ENCODE measurements at regions not wholly inside any gene's neighbourhood (a gene's known extent, or its start where the extent isn't known, plus 50 kb on each side); places are given as distances from the start of the nearest gene placed in this dataset.

- no peak overlapping the region for H3K4me3 ChIP-seq (ENCODE audit: low read depth, low read length)
- DNase-seq (ENCODE audit: low read depth), result no peak
- TF ChIP-seq CTCF (IDR thresholded peaks at IDR 0.05; ENCODE audit: low read depth, low read length) (no peak), POLR2A (IDR thresholded peaks at IDR 0.05; ENCODE audit: extremely low read depth, insufficient read length) (no peak), MYC (IDR thresholded peaks at IDR 0.05; ENCODE audit: low read depth, low read length) (no peak)
- TF ChIP-seq, protein P1, sequence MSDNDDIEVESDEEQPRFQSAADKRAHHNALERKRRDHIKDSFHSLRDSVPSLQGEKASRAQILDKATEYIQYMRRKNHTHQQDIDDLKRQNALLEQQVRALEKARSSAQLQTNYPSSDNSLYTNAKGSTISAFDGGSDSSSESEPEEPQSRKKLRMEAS (IDR thresholded peaks at IDR 0.05; ENCODE audit: low read depth, low read length), result no peak
Measured at GRCh38 chr2:240219208-240219890, 78.9 kb upstream of the OTOS start.

DNA sequence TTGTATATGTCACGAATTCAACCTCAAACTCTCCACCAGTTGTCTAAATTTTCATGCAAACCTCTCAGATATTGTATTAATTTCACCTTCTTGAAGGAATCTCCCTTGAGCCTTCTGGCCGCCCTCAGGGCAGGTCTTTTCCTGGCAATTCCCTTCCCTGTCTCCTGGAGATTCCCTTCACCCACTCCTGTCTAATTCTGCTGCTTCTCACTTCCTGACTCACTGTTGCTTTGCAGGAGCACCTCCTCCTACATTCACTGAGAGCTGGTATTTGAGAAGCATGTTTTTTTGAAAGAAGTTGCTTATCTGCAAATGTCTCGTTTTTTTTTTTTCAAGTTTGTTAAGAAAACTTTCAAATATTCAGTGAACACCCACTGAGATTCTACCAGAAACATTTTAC is 79.9 kb upstream of the OTOS start:
- TF ChIP-seq, protein P1 (IDR thresholded peaks at IDR 0.05; ENCODE audit: low read depth, low read length), result no peak
- TF ChIP-seq MYC (IDR thresholded peaks at IDR 0.05; ENCODE audit: low read depth, low read length), result no peak
- TF ChIP-seq POLR2A (IDR thresholded peaks at IDR 0.05; ENCODE audit: extremely low read depth, insufficient read length), result no peak
- TF ChIP-seq CTCF (IDR thresholded peaks at IDR 0.05; ENCODE audit: low read depth, low read length), result no peak
- H3K4me3 ChIP-seq (ENCODE audit: low read depth, low read length), result no peak overlapping the region
- DNase-seq (ENCODE audit: low read depth), result no peak

DNA sequence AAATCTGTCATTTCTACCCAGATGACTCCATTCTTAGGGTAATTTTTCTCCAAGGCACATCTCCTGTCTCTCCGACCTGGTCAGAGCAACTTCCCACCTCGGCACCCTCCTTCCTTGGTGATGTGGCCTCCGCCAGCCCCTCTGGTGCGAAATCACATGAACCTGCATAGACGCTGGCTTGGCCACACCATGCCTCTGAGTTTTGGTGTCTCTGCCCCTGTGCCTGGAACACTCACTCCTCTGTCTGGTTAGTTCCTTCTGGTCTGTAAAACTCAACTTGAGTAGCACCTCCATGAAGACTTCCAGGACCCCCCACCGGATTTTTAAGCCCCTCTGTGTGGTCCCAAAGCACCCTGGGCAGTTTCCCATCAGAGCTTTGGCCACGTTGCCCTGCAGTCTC is 83.2 kb upstream of the OTOS start:
- TF ChIP-seq, protein P1 (IDR thresholded peaks at IDR 0.05; ENCODE audit: low read depth, low read length), result no peak
- TF ChIP-seq MYC (IDR thresholded peaks at IDR 0.05; ENCODE audit: low read depth, low read length) (no peak), POLR2A (IDR thresholded peaks at IDR 0.05; ENCODE audit: extremely low read depth, insufficient read length) (no peak), CTCF (IDR thresholded peaks at IDR 0.05; ENCODE audit: low read depth, low read length) (no peak)
- DNase-seq (ENCODE audit: low read depth), result no peak
- no peak overlapping the region for H3K4me3 ChIP-seq (ENCODE audit: low read depth, low read length)

DNA sequence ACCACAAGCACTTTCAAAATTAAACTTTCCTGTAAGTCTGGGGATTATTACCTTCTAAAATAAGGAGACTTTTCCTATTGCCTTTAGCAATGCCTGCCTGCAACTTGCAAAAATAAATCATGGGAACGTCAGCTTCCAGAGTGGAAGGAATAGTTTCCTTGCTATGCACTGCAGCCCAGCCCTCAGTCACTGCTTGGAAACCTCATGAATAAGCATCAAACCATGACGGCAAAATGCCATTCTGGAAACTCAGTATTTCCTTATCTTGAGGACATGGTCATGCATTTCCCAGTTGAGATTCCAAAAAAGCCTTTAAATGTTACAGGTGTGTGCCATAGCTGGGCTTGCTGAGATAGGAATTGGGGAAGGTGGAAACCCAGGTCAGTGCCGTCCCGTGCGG is 84.2 kb upstream of the OTOS start:
- H3K4me3 ChIP-seq (ENCODE audit: low read depth, low read length), result no peak overlapping the region
- TF ChIP-seq, protein P1 (IDR thresholded peaks at IDR 0.05; ENCODE audit: low read depth, low read length), result no peak
- no peak for TF ChIP-seq POLR2A (IDR thresholded peaks at IDR 0.05; ENCODE audit: extremely low read depth, insufficient read length)
- TF ChIP-seq CTCF (IDR thresholded peaks at IDR 0.05; ENCODE audit: low read depth, low read length), result no peak
- no peak for TF ChIP-seq MYC (IDR thresholded peaks at IDR 0.05; ENCODE audit: low read depth, low read length)
- DNase-seq (ENCODE audit: low read depth), result no peak

- no peak for TF ChIP-seq CTCF (IDR thresholded peaks at IDR 0.05; ENCODE audit: low read depth, low read length)
- TF ChIP-seq, protein P1 (IDR thresholded peaks at IDR 0.05; ENCODE audit: low read depth, low read length), result no peak
- TF ChIP-seq POLR2A (IDR thresholded peaks at IDR 0.05; ENCODE audit: extremely low read depth, insufficient read length), result no peak
- TF ChIP-seq MYC (IDR thresholded peaks at IDR 0.05; ENCODE audit: low read depth, low read length), result no peak
- no peak for DNase-seq (ENCODE audit: low read depth)
- H3K4me3 ChIP-seq (ENCODE audit: low read depth, low read length), result no peak overlapping the region
Measured at GRCh38 chr2:240225131-240225530, 84.7 kb upstream of the OTOS start.

Measured in NB4 (cell line).